Fibroblast of lung (primary cell): ENCODE measurements at regions not wholly inside any gene's neighbourhood (a gene's known extent, or its start where the extent isn't known, plus 50 kb on each side); places are given as distances from the start of the nearest gene placed in this dataset.

Experiments
- DNase-seq, 2 donors: peaks; one replicate each; pipeline versions ENCODE4 v3.0.0 to v3.0.0-alpha.2; 2010; ENCODE audit warnings: low read depth in 2 of 2
- H2AFZ ChIP-seq: 2 replicates; pipeline ENCODE4 v1.5.1; 2012; ENCODE audit warnings: low read length, control low read depth, inconsistent platforms
- H3K27ac ChIP-seq: 2 replicates; pipeline ENCODE4 v1.5.1; 2011; ENCODE audit warnings: low read length, control low read depth; ENCODE audit not compliant: insufficient read depth
- H3K27me3 ChIP-seq: 2 replicates; pipeline ENCODE4 v1.5.1; 2011; ENCODE audit warnings: mild to moderate bottlenecking, low read length; ENCODE audit not compliant: control insufficient read depth, insufficient read depth
- H3K36me3 ChIP-seq: 2 replicates; pipeline ENCODE4 v1.5.1; 2011; ENCODE audit warnings: low read length; ENCODE audit not compliant: control insufficient read depth, insufficient read depth
- H3K4me1 ChIP-seq: 2 replicates; pipeline ENCODE4 v1.5.1; 2011; ENCODE audit warnings: low read length; ENCODE audit not compliant: control insufficient read depth, insufficient read depth; ENCODE audit errors: extremely low read depth
- H3K4me2 ChIP-seq: 2 replicates; pipeline ENCODE4 v1.5.1; 2011; ENCODE audit warnings: low read length, control low read depth; ENCODE audit not compliant: insufficient read depth; ENCODE audit errors: extremely low read depth
- H3K4me3 ChIP-seq, 4 experiments: fragments of 200-600 bp in 1 of 4; sonication (generic) in 1 of 4; replicated peaks in 1 of 4; 2 replicates each; pipeline ENCODE4 v1.5.1; 2011 to 2016; ENCODE audit warnings: low read length in 4 of 4, low read depth in 3 of 4, mild to moderate bottlenecking in 3 of 4, control low read depth in 2 of 4, inconsistent platforms in 1 of 4, mixed read lengths in 1 of 4; ENCODE audit not compliant: insufficient read depth in 1 of 4; ENCODE audit errors: control extremely low read depth in 1 of 4
- H3K79me2 ChIP-seq: 2 replicates; pipeline ENCODE4 v1.5.1; 2012; ENCODE audit warnings: mild to moderate bottlenecking, low read length, inconsistent platforms; ENCODE audit not compliant: control insufficient read depth, insufficient read depth
- H3K9ac ChIP-seq: 2 replicates; pipeline ENCODE4 v1.5.1; 2011; ENCODE audit warnings: mild to moderate bottlenecking, low read length, control low read depth; ENCODE audit not compliant: insufficient read depth
- H3K9me3 ChIP-seq: 2 replicates; pipeline ENCODE4 v1.5.1; 2012; ENCODE audit warnings: low read depth, low read length; ENCODE audit not compliant: control insufficient read depth, insufficient read depth
- H4K20me1 ChIP-seq: 2 replicates; pipeline ENCODE4 v1.5.1; 2011; ENCODE audit warnings: low read length; ENCODE audit not compliant: control insufficient read depth, insufficient read depth; ENCODE audit errors: extremely low read depth
- CTCF ChIP-seq, 2 donors: IDR thresholded peaks in 1 of 2; conservative IDR thresholded peaks in 1 of 2; 1 replicate in 1 of 2; 2 replicates in 1 of 2; pipeline ENCODE4 v1.5.1; 2011 to 2012; ENCODE audit warnings: low read length in 2 of 2, control low read depth in 1 of 2, inconsistent platforms in 1 of 2, low read depth in 1 of 2, mild to moderate bottlenecking in 1 of 2
- EZH2 ChIP-seq: IDR thresholded peaks from 2 replicates; pipeline ENCODE4 v1.5.1; 2012; ENCODE audit warnings: low read length, control low read depth, mild to moderate bottlenecking; ENCODE audit errors: missing control alignments

GRCh38 chr2:150856596-150857281, 369.3 kb upstream of the RND3 start:
- Histone ChIP-seq H3K9me3 (no peaks in the 10 kb centered on the region), H4K20me1 (no peaks in the 10 kb centered on the region), H3K27me3 (no peaks in the 10 kb centered on the region), H3K4me3 (no peak overlapping the region), H3K9ac (no peak overlapping the region), H3K27ac (no peak overlapping the region), H3K36me3 (no peaks in the 10 kb centered on the region), H3K4me2 (no peak overlapping the region), H3K79me2 (no peaks in the 10 kb centered on the region), H3K4me1 (no peaks in the 10 kb centered on the region), H2AFZ (no peak overlapping the region)
- TF ChIP-seq EZH2 = no peak
- no peak for TF ChIP-seq CTCF (conservative IDR thresholded peaks at IDR 0.05 in 1 of 2, IDR thresholded peaks at IDR 0.05 in 1 of 2; ENCODE audit: low read depth in 1 of 2, low read length in 2 of 2)
- no peak for DNase-seq

GRCh38 chr2:150853263-150853662, 365.8 kb upstream of the RND3 start:
- Histone ChIP-seq H2AFZ (no peak overlapping the region), H4K20me1 (no peaks in the 10 kb centered on the region), H3K9me3 (no peaks in the 10 kb centered on the region), H3K27ac (no peak overlapping the region), H3K4me1 (no peaks in the 10 kb centered on the region), H3K4me3 (no peak overlapping the region), H3K9ac (no peak overlapping the region), H3K4me2 (no peak overlapping the region), H3K79me2 (no peaks in the 10 kb centered on the region), H3K27me3 (no peaks in the 10 kb centered on the region), H3K36me3 (no peaks in the 10 kb centered on the region)
- TF ChIP-seq EZH2 (no peak), CTCF (conservative IDR thresholded peaks at IDR 0.05 in 1 of 2, IDR thresholded peaks at IDR 0.05 in 1 of 2; ENCODE audit: low read depth in 1 of 2, low read length in 2 of 2) (no peak)
- no peak for DNase-seq

GRCh38 chr2:150850641-150851040, 363.2 kb upstream of the RND3 start:
- H3K4me3 ChIP-seq = no peak overlapping the region

More at GRCh38 chr2:150850641-150851040, 363.2 kb upstream of the RND3 start:
- H3K9me3 ChIP-seq = no peaks in the 10 kb centered on the region
- H2AFZ ChIP-seq = no peak overlapping the region
- H3K79me2 ChIP-seq = no peaks in the 10 kb centered on the region
- H3K36me3 ChIP-seq = no peaks in the 10 kb centered on the region
- no peak overlapping the region for H3K4me2 ChIP-seq
- no peak for DNase-seq
- H3K27me3 ChIP-seq = no peaks in the 10 kb centered on the region
- H4K20me1 ChIP-seq = no peaks in the 10 kb centered on the region
- TF ChIP-seq CTCF (conservative IDR thresholded peaks at IDR 0.05 in 1 of 2, IDR thresholded peaks at IDR 0.05 in 1 of 2; ENCODE audit: low read depth in 1 of 2, low read length in 2 of 2) (no peak), EZH2 (no peak)
- H3K9ac ChIP-seq = no peak overlapping the region
- H3K4me1 ChIP-seq = no peaks in the 10 kb centered on the region
- H3K27ac ChIP-seq = no peak overlapping the region
